ENCODE measurements at regions not wholly inside any gene's neighbourhood (a gene's known extent, or its start where the extent isn't known, plus 50 kb on each side); places are given as distances from the start of the nearest gene placed in this dataset.
A peak's percentile ranks its signal among the peaks of the same experiment; 100 is the strongest.

- TF ChIP-seq TCF12 (IDR thresholded peaks at IDR 0.05; ENCODE audit: low read depth) (no peak), ZBTB7A (IDR thresholded peaks at IDR 0.05; ENCODE audit: low read depth) (no peak), REST (IDR thresholded peaks at IDR 0.05; ENCODE audit: low read depth) (no peak), TEAD4 (IDR thresholded peaks at IDR 0.05) (no peak), MAX (IDR thresholded peaks at IDR 0.05) (no peak), TAF1 (IDR thresholded peaks at IDR 0.05; ENCODE audit: low read depth) (no peak), CREB1 (IDR thresholded peaks at IDR 0.05; ENCODE audit: low read depth) (no peak)
Observed at GRCh38 chr6:25064006-25064405, 128.2 kb upstream of the RIPOR2 start.

- TF ChIP-seq MAX (IDR thresholded peaks at IDR 0.05) (no peak), TEAD4 (IDR thresholded peaks at IDR 0.05) (no peak)
Observed at GRCh38 chr6:25065666-25066065, 129.9 kb upstream of the RIPOR2 start.

GRCh38 chr6:25066593-25066992 lies 130.8 kb upstream of the RIPOR2 start:
- TF ChIP-seq EGR1 (IDR thresholded peaks at IDR 0.05) (no peak), YY1 (IDR thresholded peaks at IDR 0.05; ENCODE audit: low read depth) (no peak), FOXM1 (IDR thresholded peaks at IDR 0.05; ENCODE audit: borderline replicate concordance, low read depth) (no peak), ZBTB7A (IDR thresholded peaks at IDR 0.05; ENCODE audit: low read depth) (no peak), REST (IDR thresholded peaks at IDR 0.05; ENCODE audit: low read depth) (no peak), TAF1 (IDR thresholded peaks at IDR 0.05; ENCODE audit: low read depth) (no peak), RAD21 (IDR thresholded peaks at IDR 0.05; ENCODE audit: low read depth) (no peak), TCF12 (IDR thresholded peaks at IDR 0.05; ENCODE audit: low read depth) (no peak), CREB1 (IDR thresholded peaks at IDR 0.05; ENCODE audit: low read depth) (no peak), CEBPB (IDR thresholded peaks at IDR 0.05) (no peak)

- TF ChIP-seq NFIC (IDR thresholded peaks at IDR 0.05) (no peak), TAF1 (IDR thresholded peaks at IDR 0.05; ENCODE audit: low read depth) (no peak), CREB1 (IDR thresholded peaks at IDR 0.05; ENCODE audit: low read depth) (no peak), TEAD4 (IDR thresholded peaks at IDR 0.05) (no peak), MAX (IDR thresholded peaks at IDR 0.05) (no peak), CEBPB (IDR thresholded peaks at IDR 0.05) (no peak), EP300 (IDR thresholded peaks at IDR 0.05; ENCODE audit: borderline replicate concordance) (no peak), FOXM1 (IDR thresholded peaks at IDR 0.05; ENCODE audit: borderline replicate concordance, low read depth) (no peak), YY1 (IDR thresholded peaks at IDR 0.05; ENCODE audit: low read depth) (no peak), ZBTB7A (IDR thresholded peaks at IDR 0.05; ENCODE audit: low read depth) (no peak), REST (IDR thresholded peaks at IDR 0.05; ENCODE audit: low read depth) (no peak), EGR1 (IDR thresholded peaks at IDR 0.05) (no peak), RAD21 (IDR thresholded peaks at IDR 0.05; ENCODE audit: low read depth) (no peak), USF1 (IDR thresholded peaks at IDR 0.05) (no peak), TCF12 (IDR thresholded peaks at IDR 0.05; ENCODE audit: low read depth) (no peak)
Observed at GRCh38 chr6:25068866-25069265, 133.1 kb upstream of the RIPOR2 start.

- TF ChIP-seq CREB1 (IDR thresholded peaks at IDR 0.05; ENCODE audit: low read depth) (no peak), RAD21 (IDR thresholded peaks at IDR 0.05; ENCODE audit: low read depth) (peak; percentile 90)
Observed at GRCh38 chr6:25070547-25071366, 135.0 kb upstream of the RIPOR2 start.
